Astrocyte of the spinal cord (primary cell): ENCODE measurements at regions not wholly inside any gene's neighbourhood (a gene's known extent, or its start where the extent isn't known, plus 50 kb on each side); places are given as distances from the start of the nearest gene placed in this dataset.

ENCODE experiments used
- DNase-seq: peaks from one replicate; pipeline ENCODE4 v3.0.0; 2011; ENCODE audit warnings: low read depth, low spot score
- H3K4me3 ChIP-seq: 2 replicates; pipeline ENCODE4 v1.5.1; 2011; ENCODE audit warnings: low read depth, mild to moderate bottlenecking, low read length, moderate library complexity
- CTCF ChIP-seq: IDR thresholded peaks from 2 replicates; pipeline ENCODE4 v1.5.1; 2012; ENCODE audit warnings: low read depth, mild to moderate bottlenecking, low read length, inconsistent platforms
- in situ Hi-C: cut with HindIII; loops from 2 replicates; pipeline ENCODE4 v1.10.0; 2017; ENCODE audit warnings: low sequenced_read_pairs

GRCh38 chr12:58365087-58365390 is 423.7 kb downstream of the ATP23 start:
- in situ Hi-C loops, result no loop called here
- DNase-seq, result no peak
- no peak overlapping the region for H3K4me3 ChIP-seq
- no peak for TF ChIP-seq CTCF

GRCh38 chr12:58367041-58367440 is 425.7 kb downstream of the ATP23 start:
- in situ Hi-C loops, result no loop called here

GRCh38 chr12:58368001-58368400 is 426.6 kb downstream of the ATP23 start:
- in situ Hi-C loops, result no loop called here

More at GRCh38 chr12:58367041-58367440, 425.7 kb downstream of the ATP23 start:
- no peak overlapping the region for H3K4me3 ChIP-seq
- no peak for TF ChIP-seq CTCF
- no peak for DNase-seq

DNA sequence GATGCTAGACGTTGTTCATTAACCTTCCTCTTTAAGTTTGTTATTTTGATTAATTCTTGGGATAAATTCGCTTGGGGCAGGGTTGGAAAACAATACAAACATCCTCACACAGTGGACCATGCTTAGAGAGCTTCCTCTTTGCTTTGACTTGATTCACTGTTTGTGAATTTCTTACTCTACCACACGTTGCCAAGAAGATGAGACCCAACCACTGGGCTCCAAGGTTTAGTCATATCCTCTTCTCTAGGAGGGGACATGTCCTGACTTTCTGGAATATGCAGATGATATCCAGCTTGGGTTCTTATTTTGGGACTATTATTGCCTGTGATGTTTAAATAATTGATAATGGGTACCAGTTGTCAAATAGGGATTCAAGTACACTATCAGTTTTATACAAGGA is 428.2 kb downstream of the ATP23 start:
- no peak for DNase-seq
- in situ Hi-C loops, result no loop called here
- TF ChIP-seq CTCF, result no peak
- H3K4me3 ChIP-seq, result no peak overlapping the region

More at GRCh38 chr12:58368001-58368400, 426.6 kb downstream of the ATP23 start:
- no peak overlapping the region for H3K4me3 ChIP-seq
- no peak for DNase-seq
- no peak for TF ChIP-seq CTCF

- DNase-seq, result no peak
- in situ Hi-C loops, result no loop called here
- H3K4me3 ChIP-seq, result no peak overlapping the region
- TF ChIP-seq CTCF, result no peak
Observed at GRCh38 chr12:58372298-58372697, 430.9 kb downstream of the ATP23 start.

DNA sequence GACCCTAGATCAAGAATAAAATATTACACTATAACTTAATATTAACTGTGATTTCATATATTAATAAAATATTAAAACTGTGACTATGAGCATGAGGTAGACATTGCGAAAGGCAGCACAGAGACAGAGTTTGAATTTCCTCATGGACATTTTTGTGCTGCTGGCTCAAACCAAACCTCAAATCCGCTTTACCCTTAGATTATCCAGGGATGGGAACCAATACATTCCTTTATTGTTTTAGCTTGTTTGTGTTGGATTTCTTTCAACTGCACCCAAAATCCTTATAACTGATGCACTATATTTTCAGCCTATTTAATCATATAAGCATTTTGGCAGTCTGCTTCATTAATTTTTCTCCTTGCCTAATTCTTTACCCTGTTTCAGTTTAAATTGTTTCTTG is 436.7 kb downstream of the ATP23 start:
- DNase-seq, result no peak
- H3K4me3 ChIP-seq, result no peak overlapping the region
- no peak for TF ChIP-seq CTCF
- in situ Hi-C loops, result no loop called here

- no peak for DNase-seq
- TF ChIP-seq CTCF, result no peak
- in situ Hi-C loops, result no loop called here
- no peak overlapping the region for H3K4me3 ChIP-seq
Observed at GRCh38 chr12:58381546-58381945, 440.2 kb downstream of the ATP23 start.
